Medulla oblongata (tissue), 1 donor: ENCODE measurements at regions not wholly inside any gene's neighbourhood (a gene's known extent, or its start where the extent isn't known, plus 50 kb on each side); places are given as distances from the start of the nearest gene placed in this dataset.

Source experiments
- DNase-seq: peaks from one replicate; pipeline ENCODE4 v3.0.0-alpha.2; 2015; ENCODE audit errors: extremely low spot score

DNA sequence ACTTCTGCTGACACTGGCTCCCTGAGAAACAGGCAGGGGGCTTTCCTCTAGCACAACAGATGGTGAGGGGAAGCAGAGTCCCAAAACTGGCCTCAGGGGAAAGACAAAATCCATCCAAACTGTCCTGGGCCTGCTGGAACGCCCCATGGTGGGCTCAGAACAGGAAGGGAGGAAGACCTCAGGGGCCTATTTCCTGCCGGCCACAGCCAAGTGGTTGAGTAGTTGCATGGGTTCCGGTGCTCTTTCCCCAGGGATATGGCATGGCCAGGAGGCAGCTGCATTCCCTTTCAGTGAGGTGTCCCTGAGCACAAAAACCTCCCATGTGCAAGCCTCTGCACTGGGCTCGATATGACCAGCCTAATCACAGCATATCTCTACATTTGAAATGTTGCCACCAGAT, 303.0 kb upstream of the IRX5 start:
- DNase-seq, result no peak

DNA sequence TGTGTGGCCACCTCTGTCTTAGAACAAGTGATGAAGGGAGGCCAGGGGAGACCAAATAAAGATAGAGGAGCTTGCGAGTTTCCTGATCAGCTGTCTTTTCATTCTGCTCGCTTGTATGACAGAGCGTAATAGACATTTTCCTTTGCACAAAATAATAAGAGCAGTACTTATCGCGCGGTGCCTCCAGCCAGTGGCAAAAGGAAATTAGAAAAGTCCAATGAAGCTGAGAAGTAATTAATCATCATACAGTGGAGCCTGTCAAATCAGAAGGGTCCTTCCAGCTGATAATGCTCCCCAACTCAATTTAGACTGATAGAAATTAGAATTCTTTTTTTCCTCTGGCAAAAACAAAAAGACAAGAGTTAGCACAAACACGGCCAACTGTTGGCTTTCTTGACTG, 307.0 kb upstream of the IRX5 start:
- no peak for DNase-seq

DNA sequence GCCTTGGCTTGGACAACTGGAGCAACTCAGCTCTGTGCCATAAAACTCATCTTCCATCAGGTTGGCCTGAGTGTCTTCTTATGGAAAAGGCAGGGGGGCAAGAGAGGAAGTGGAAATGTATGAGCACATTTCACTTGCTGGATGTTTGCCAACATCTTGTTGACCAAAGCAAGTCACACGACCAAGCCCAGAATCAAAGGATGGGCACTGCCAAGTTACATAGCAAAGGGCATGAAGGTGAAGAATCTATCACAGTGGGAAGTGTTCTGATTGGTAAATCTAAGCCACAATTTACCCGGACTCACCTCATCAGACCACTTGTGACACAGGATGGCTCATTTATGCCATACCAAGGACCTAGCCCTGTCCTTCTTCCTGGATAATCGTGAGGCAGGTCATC, 310.5 kb upstream of the IRX5 start:
- DNase-seq, result no peak

DNA sequence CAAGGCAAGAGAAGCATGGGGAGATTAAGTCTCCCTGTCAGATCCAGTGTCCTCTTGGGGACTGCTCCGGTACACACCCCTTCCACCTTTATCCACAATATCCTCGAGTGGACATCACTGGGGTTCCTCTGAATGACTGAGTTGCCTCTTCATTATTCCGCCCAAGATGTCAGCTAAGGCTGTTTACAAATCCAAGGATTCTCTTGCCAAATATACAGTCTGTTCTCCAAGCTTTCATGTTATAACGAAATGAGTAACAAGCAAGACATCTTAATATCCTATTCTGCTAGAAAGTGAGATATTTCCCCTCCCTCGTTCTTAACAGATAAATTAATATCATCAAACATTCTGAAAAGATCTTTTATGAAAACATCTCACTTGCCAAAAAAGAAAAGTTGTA, 314.1 kb upstream of the IRX5 start:
- DNase-seq, result no peak

DNA sequence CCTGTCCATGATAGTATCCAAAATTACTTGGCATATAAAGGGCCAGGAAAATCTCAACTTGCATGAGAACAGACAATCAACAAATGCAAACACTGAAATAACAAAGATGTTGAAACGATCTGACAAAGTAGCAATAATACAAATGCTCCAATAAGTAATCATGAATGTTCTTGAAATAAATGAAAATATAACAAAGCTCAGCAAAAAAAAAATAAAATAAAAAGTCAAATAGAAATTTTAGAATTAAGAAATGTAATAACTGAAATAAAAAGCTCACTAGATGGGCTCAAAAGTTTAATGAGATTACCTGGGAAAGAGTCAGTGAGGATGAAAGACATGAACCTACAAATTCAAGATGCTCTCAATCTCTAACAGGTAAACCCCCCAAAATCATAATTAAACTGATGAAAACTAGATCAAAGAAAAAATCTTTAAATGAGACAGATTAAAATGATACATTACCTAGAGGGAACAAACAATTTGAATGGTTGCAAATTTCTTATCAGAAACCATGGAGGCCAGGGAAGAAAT, 319.0 kb upstream of the IRX3 start:
- DNase-seq, result no peak

DNA sequence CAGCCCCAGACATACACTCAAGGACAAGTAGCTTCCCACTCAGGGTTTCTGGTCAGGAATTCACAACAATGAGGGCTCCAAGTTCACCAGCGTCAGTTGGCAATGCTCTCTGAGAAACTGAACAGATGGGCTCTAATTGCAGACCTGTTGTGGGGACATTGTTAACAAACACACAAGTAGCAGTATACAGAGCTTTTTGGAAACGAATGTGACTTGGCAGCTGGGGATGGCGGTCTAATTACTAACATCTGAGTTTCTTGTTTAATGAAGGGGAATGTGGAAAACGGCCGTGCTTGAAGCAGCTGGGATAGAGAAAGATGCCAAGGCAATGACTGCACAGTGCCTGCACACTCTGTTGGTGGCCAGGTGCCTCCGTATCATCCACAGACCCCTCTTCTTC, 316.1 kb upstream of the IRX3 start:
- no peak for DNase-seq

DNA sequence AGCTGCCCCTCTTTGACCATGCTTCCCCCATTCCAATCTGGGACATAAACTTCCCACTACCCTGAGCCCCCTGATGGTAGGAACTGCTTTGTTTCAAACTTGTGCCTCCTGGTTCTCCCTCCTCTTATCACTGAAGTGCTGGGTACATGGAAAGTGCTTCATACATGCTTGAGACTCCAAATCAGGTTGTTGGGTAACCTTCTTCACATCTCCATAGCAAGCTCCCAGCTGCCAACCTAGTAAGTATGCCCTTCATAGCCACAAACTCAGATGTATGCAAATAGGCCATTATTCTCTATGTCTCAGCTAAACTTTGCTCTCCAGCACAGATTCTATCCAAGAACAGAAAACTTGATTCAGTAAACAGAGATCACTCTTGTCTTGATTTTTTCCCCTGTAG, 310.6 kb upstream of the IRX3 start:
- no peak for DNase-seq

DNA sequence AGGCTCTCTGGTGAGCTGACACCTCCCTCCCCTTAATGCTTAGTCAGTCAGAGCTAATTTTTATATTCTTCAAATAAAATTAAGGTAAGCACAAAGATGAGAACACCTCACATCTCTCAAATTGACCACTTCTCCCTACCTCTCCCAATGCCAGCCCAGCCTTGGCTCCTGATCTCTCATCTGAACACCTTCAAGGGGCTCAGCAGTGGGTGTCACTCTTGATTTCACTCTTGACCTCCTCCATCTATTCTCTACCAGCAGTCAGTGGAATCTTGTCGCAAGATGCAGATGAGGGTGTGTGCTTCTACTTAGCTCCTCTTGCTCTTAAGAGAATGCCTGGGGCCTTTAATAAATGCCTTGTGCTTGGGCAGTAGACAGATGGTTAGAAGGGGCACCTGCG, 309.0 kb upstream of the IRX3 start:
- no peak for DNase-seq

DNA sequence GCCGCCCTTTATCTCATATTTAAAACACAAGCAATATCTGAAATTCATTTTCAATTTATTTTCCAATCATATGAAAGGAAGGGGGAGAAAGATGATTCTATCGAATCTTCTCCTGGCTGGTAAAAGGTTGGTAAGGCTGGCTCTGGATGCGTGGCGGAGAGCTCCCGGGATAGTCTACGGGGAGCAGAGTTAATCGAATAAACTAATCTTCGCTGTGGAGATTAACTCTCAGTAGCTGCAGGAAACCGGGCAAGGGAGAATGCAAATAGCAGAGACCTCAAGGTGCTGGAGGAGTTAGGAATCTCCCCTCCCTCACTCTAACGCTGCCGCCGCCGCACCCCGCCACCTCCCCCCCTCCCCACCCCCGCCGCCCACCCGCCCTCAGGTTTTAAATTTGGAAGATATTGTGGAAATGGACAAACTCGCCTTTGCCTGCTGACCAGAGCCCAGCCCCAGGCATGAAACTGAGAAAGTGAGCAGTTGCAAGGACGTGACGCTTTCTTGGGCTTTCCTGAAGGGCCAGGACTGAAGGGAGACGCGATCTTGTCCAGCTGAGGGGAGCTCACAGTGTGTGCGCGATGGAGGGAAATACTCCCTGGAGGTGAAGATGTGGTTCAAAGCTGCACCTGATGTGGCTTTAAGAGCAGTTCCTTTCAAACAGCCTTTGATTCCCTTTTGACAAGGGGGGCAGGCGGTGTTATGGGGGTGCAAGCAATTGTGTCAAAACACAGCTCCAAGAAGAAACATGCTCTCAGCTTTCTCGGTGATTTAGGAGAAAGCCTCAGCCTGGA, 308.2 kb upstream of the IRX3 start:
- DNase-seq, result no peak

DNA sequence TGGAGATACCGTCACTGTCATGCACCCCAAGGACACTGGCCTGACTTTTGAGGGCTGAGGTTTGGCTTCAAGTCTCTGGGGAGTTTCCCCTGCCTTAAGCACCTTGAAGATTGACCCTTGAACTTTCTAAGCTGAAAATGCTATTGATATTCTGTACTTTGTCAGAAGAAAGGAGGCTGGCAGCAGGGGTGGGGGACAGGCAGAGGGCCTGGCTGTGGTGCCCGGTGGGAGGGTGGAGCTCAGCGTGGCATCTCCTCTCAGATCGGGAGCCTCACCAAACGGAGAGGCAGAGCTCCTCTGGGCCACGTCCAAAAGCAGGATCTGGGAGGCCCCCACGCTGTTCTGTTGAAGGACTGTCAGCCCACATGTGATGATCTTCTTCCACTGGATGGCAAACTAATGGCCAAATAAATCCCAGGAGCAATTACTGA, 305.2 kb upstream of the IRX3 start:
- DNase-seq, result no peak

DNA sequence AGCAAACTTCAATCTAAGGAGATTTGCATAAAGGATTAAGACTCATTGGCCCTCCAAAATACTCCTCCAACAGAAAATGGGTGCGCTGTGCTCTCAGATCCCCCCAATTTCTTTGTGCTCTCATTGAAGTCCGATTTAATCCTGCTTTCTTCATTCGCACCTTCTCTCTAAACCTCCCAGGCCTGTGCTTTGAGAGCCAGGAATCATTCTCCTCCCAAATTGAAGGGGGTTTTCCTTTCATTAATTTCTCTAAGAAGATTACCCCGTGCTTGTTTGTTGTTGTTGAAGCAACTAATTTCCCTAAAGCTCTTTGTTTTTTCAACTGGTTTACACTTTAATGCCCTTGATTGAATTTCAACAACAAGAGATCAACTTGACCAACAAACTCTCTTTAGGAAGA, 304.2 kb upstream of the IRX3 start:
- DNase-seq, result no peak

DNA sequence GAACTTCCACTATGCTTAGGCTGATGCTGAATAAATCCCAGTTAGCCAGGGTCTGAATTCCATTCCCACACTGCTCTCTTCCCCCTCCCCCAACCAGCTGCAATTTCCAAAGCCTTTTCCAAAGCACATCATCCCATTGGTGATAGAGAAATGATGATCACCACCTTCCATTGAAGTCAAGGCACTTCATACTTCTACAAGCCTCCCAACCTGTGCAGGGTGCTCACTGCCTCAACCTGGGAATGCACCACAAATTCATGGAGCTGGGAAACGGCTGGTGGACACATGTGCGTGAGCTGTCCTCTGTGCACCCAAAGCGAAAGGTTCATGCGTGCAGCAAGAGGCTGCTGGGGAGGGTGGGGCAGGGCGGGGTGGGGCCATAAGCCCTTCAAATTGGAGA, 302.7 kb upstream of the IRX3 start:
- DNase-seq, result no peak

DNA sequence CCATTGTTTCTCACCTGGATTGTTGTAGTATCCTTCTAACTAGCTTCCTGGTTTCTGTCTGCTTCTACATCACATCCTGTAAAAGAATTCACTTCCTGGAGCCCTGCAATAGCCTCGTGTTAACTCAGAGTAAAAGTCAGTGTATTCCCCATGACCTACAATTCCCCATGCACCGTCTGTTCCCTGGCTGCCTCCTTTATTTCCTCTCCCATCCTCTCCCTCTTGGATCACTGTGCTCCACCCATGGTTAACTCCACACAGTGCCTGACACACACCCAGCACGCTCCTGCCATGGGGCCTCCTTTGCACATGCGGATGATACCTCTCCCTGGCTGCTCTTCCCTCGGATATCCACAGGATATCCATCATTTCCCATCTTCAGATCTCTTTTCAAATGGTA, 301.4 kb upstream of the IRX3 start:
- DNase-seq, result no peak

DNA sequence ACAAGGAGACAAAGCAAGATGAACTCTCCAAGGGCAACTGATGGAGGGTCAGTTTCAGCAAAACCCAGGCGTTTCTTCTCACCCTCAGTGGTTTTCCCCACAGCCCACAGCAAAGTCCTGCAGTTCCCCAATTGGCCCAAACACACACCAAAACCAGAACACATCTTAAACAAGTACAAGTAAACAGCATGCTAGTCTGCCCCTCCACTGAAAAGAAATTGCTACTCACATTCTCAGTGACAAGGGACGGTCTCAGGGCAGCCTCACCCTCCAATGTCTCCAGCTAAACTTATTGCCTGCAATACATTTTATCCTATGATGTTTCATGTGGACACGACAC, 300.6 kb upstream of the IRX3 start:
- DNase-seq, result no peak

DNA sequence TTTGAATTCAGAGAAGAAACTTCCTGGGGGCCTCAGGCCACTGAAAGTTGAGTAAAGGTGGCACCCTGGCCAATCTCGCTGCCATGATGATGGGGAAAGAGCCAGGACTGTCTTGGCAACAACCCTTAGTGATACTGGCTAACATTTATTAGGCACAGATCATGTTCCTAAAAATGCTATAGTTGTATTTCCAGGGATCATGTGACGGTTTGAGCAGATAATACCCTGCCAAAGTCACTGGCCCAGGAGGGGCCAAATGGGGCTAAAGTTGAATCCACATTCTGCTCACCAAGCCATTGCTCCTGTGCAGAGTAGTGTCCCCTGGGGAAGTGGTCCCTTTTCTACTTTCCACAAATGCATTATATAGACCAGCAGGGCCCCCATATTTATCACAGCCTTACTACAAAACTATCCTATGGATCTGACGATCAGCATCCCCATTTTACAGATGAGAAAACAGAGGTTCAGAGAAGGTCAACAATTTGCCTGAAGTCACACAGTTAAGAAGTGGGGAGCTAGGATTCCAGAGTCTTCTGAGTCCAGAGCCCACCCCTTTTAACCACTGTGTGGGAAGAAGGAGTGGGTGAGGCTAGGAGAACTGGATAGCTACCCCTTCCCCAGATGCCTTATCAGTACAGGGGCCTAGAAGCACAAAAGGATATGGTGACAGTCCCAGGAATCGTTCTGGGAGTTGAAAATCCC, 300.0 kb upstream of the IRX3 start:
- DNase-seq, result no peak

DNA sequence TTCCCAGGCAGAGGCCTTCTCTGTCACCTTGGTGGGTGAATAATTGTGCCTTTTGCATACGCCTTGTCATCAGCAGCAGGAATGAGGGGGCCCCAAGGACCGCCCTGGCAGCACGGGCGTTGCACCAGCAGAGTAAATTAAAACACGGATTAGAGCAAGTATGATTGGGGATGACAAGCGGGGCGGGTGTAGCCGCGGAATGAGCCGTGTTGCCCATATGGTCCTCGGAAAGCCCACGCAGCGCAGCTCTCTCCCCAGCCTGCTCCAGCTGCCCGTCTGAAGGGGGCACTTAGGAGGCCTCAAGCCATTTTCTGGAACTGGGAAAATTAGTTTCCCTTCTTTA, 299.4 kb upstream of the IRX3 start:
- no peak for DNase-seq

DNA sequence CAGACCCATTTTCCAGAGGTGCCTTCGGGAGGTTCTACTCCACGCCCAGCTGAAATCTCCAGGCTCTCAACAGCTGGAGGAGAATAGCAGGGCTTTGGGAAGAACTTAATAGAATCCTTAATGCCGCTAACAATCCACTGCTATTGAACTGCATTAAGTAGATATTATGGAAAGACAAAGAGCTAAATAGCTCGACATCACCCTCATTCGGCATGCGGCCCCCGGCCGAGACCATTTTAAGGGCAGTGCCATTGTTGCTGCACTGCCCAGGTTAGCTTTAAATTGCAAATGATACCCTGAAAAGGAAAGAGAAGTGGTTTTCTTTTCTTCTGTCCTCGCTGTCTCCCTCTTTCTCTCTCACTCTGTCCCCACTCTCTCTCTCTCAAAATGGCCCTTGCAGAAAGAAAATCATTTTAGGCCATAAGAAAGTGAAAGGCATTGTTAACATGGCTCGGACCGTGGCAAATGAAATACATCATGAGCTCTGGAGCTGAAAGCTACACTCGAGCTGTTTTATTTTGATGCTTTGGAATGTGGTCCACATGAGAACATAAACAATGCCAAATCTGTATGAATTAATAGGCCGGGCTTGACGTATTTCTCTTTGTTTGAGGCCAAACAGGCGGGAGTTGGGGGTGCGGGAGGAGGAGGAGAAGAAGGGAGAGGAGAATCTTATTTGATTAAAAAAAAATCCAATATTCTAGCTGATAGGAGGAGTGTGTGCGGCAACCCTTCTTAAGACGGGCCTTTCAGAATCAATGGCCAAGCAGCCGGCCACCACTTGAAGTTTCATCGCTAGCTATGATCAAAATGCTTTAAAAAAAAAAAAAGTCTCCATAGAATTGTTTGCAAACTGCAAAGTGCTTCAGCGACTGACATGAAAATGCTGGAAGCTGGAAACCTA, 298.8 kb upstream of the IRX3 start:
- no peak for DNase-seq

DNA sequence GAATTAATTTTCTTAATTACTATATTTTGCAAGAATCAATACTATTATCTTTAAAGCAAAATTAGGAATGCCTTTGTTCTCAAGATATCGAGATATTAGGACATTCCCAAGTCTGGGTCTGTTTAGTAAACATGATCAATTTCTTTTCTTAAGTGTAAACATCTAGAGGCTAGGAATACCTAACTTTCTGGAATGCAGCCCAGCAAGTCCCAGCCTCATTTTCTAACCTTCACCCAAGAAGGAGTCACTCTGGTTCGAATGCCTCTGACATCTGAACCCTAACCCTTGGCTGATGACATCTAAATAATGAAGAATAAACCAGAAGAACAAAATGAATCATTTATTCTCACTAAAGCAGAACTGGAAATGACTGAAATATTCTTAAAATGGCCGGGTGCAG, 297.5 kb upstream of the IRX3 start:
- DNase-seq, result no peak

DNA sequence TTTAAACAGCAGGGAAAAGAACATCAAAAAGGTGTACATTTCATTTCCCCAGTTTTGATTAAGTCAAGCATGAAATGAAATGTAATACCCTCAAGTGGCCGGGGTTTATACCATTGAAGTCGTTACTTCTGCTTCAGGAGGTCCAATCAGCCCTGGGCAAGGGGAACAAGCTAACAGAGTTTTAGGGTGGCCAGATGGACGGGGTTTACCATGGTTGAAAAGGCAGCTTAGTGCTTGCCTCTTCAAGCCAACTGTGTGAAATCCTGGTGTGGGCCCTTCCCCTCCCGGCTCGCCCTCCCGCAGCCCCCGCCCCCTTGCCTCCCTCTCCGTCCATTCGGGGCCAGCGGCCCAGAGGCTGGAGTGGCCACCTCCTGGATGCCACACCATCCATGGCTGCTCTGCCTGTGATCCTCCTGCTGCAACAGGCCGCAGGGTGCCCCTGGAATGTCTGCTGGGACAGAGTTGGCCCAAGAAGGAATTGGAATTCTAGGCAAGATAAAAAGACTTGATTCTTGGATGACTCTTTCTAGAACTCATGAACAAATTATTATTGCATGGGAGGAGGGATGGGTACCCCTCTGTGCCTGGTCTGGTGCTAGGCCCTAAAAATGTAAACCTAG, 296.2 kb upstream of the IRX3 start:
- DNase-seq, result no peak

DNA sequence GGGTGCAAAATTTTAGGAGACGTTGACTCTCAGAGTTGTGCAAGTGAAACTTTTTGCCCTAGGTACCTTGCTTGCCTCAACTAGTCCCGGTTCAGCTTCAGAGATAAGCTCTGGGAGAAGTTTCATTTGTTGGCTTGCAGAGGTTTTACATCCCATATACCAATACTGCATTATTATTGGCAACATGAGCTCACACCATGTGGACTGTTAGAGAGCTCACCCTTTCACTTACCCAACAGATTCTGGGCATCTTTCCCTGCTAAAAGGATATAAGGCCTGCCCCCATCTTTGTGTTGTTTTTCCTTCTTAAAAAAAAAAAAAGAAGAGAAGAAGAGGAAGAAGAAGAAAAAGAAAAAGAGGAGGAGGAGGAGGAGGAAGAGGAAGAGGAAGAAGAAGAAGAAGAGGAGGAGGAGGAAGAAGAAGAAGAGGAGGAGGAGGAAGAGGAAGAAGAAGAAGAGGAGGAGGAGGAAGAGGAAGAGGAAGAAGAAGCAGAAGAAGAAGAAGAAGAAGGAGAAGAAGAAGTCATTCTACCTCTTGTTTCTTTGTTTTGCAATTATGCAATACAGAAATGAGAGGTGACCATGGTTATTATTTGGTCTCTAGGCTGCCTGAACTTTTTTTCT, 292.6 kb upstream of the IRX3 start:
- DNase-seq, result no peak

DNA sequence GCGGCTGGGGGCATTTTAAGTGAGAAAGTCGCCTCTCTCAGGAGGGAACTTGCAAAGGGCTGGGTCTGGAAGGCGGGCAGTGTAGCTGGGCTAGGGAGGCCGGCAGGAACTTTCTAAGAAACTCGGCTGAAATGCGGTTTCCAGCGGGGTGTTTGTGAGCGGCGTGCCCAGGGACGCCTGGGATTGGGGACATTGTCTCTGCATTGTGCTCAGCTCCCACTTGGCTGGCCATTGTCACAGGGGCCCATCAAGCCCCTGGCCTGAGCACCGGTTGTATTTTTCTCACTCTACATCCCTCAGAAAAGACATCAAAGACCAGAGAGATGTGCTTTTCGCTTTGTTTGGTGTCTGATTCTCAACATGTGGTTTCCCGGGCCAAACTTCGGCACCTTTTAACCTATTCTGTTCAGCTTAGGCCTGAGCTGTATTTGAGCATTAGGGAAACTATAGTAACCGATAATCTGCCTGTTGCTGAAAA, 291.1 kb upstream of the IRX3 start:
- DNase-seq, result no peak

DNA sequence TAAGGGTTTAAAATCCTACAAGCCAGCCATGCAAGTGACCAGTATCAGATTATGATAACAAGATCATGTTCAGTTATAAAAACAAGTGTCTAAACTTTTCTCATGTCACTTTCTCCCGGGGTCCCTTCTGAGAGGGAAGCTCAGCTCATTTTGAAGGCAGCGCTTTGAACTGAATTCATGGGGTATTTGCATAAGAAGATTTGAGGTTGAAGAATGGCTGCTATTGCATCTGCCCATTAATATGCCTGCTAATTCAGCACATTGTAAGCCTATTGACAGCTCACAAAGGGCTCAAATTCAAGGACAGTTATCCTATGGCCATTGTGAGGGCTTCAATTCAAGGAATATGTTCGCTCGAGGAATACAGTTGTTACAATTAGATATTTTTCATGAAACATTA, 290.2 kb upstream of the IRX3 start:
- DNase-seq, result no peak
